GM23338 (cell line): ENCODE measurements at regions not wholly inside any gene's neighbourhood (a gene's known extent, or its start where the extent isn't known, plus 50 kb on each side); places are given as distances from the start of the nearest gene placed in this dataset.

Experiments used
- CTCF ChIP-seq, 2 experiments: fragments of 200-600 bp in 1 of 2; sonication (generic) in 1 of 2; conservative IDR thresholded peaks; 2 replicates each; pipeline versions ENCODE4 v1.5.1 to v1.6.1; 2016 to 2017; ENCODE audit warnings: antibody characterized with exemption in 2 of 2, low read depth in 2 of 2, mild to moderate bottlenecking in 2 of 2, moderate library complexity in 1 of 2
- ETS1 ChIP-seq: IDR thresholded peaks from 2 replicates; pipeline ENCODE4 v1.6.1; 2016; ENCODE audit warnings: antibody characterized with exemption
- EZH2 ChIP-seq: fragments of 200-600 bp; sonication (generic); IDR thresholded peaks from one replicate; pipeline ENCODE4 v1.8.0; 2017; ENCODE audit warnings: antibody characterized with exemption, mild to moderate bottlenecking, low read depth; ENCODE audit not compliant: unreplicated experiment
- POLR2AphosphoS5 ChIP-seq: IDR thresholded peaks from 2 replicates; pipeline ENCODE4 v1.6.1; 2016; ENCODE audit warnings: antibody characterized with exemption, low read depth

- TF ChIP-seq EZH2 (no peak), CTCF (conservative IDR thresholded peaks at IDR 0.05; ENCODE audit: low read depth in 2 of 2) (no peak), POLR2AphosphoS5 (no peak), ETS1 (no peak)
These were observed 497.5 kb upstream of the MGMT start for GRCh38 chr10:128969551-128969950.
